Osteocyte (in vitro differentiated cells): ENCODE measurements at regions not wholly inside any gene's neighbourhood (a gene's known extent, or its start where the extent isn't known, plus 50 kb on each side); places are given as distances from the start of the nearest gene placed in this dataset.

ENCODE experiments used
- DNase-seq: peaks from one replicate; pipeline ENCODE4 v3.0.0; 2021; ENCODE audit warnings: mixed read lengths; ENCODE audit not compliant: unreplicated experiment; ENCODE audit errors: extremely low spot score
- H3K27ac Mint-ChIP-seq: one replicate; pipeline ENCODE4 v1.8.0; 2021; ENCODE audit warnings: mild to moderate bottlenecking, mixed read lengths; ENCODE audit not compliant: unreplicated experiment
- H3K27me3 Mint-ChIP-seq: one replicate; pipeline ENCODE4 v1.8.0; 2021; ENCODE audit warnings: mixed read lengths; ENCODE audit not compliant: unreplicated experiment
- H3K36me3 Mint-ChIP-seq: one replicate; pipeline ENCODE4 v1.8.0; 2021; ENCODE audit warnings: mixed read lengths; ENCODE audit not compliant: unreplicated experiment
- H3K4me1 Mint-ChIP-seq: one replicate; pipeline ENCODE4 v1.8.0; 2021; ENCODE audit warnings: mixed read lengths; ENCODE audit not compliant: unreplicated experiment
- H3K4me3 Mint-ChIP-seq: one replicate; pipeline ENCODE4 v1.8.0; 2021; ENCODE audit warnings: mild to moderate bottlenecking, moderate library complexity, mixed read lengths; ENCODE audit not compliant: unreplicated experiment
- H3K9me3 Mint-ChIP-seq: one replicate; pipeline ENCODE4 v1.8.0; 2021; ENCODE audit warnings: mixed read lengths; ENCODE audit not compliant: unreplicated experiment
- CTCF ChIP-seq: fragments of 200-600 bp; sonication (generic); IDR thresholded peaks from 2 replicates; pipeline ENCODE4 v1.5.0; 2021; ENCODE audit warnings: antibody characterized with exemption, mild to moderate bottlenecking, moderate library complexity

- no peak overlapping the region for H3K27ac Mint-ChIP-seq
- H3K4me1 Mint-ChIP-seq: no peaks in the 10 kb centered on the region
- no peaks in the 10 kb centered on the region for H3K9me3 Mint-ChIP-seq
- H3K27me3 Mint-ChIP-seq: no peaks in the 10 kb centered on the region
- H3K36me3 Mint-ChIP-seq: no peaks in the 10 kb centered on the region
- no peak for DNase-seq
- no peak overlapping the region for H3K4me3 Mint-ChIP-seq
- no peak for TF ChIP-seq CTCF
Observed at GRCh38 chr14:44640416-44640815, 133.3 kb upstream of the FSCB start.

GRCh38 chr14:44639781-44640385 is 132.8 kb upstream of the FSCB start:
- no peaks in the 10 kb centered on the region for H3K4me1 Mint-ChIP-seq
- DNase-seq: no peak
- no peaks in the 10 kb centered on the region for H3K27me3 Mint-ChIP-seq
- no peak overlapping the region for H3K27ac Mint-ChIP-seq
- H3K4me3 Mint-ChIP-seq: no peak overlapping the region
- no peak for TF ChIP-seq CTCF
- no peaks in the 10 kb centered on the region for H3K36me3 Mint-ChIP-seq
- H3K9me3 Mint-ChIP-seq: no peaks in the 10 kb centered on the region

GRCh38 chr14:44634692-44635091 is 127.6 kb upstream of the FSCB start:
- Mint-ChIP-seq H3K4me1 (no peaks in the 10 kb centered on the region), H3K9me3 (peaks cover 4% of the 10 kb centered on the region), H3K27ac (no peak overlapping the region), H3K36me3 (no peaks in the 10 kb centered on the region), H3K27me3 (no peaks in the 10 kb centered on the region), H3K4me3 (no peak overlapping the region)
- no peak for TF ChIP-seq CTCF
- no peak for DNase-seq

DNA sequence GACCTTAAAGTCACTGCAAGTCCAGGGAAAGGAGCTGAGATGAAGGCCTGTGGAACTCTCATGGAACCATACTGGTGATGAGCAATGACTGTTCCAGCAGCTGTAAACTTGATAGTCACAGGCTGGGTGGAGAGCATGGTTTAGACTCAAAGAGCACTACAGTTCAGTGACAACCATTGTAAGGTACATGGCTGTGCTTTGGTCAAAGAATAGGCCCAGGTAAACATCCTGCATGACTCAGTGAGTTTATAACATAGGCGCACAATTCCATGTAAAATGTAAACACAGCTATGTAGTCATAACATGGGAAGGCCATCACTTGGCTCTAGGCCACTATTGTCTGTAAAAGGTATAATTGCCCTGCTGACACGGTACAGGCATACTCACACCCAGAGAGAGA is 119.3 kb upstream of the FSCB start:
- H3K9me3 Mint-ChIP-seq: peaks cover 1% of the 10 kb centered on the region
- no peak overlapping the region for H3K4me3 Mint-ChIP-seq
- no peaks in the 10 kb centered on the region for H3K27me3 Mint-ChIP-seq
- H3K27ac Mint-ChIP-seq: no peak overlapping the region
- TF ChIP-seq CTCF: no peak
- no peak for DNase-seq
- no peaks in the 10 kb centered on the region for H3K36me3 Mint-ChIP-seq
- H3K4me1 Mint-ChIP-seq: no peaks in the 10 kb centered on the region

- no peaks in the 10 kb centered on the region for H3K9me3 Mint-ChIP-seq
- no peak overlapping the region for H3K27ac Mint-ChIP-seq
- H3K4me3 Mint-ChIP-seq: no peak overlapping the region
- H3K36me3 Mint-ChIP-seq: no peaks in the 10 kb centered on the region
- no peaks in the 10 kb centered on the region for H3K27me3 Mint-ChIP-seq
- DNase-seq: no peak
- no peak for TF ChIP-seq CTCF
- H3K4me1 Mint-ChIP-seq: no peaks in the 10 kb centered on the region
Observed at GRCh38 chr14:44625098-44625497, 118.0 kb upstream of the FSCB start.
